ENCODE measurements at regions not wholly inside any gene's neighbourhood (a gene's known extent, or its start where the extent isn't known, plus 50 kb on each side); places are given as distances from the start of the nearest gene placed in this dataset.
"Not testable (repeated sequence)": the region's sequence is repeated elsewhere in the genome, so short reads cannot be mapped to it uniquely, and the experiment has no call there.

- DNase-seq (ENCODE audit: low spot score): no peak
These were observed 148.2 kb upstream of the CLEC14A start for GRCh38 chr14:38404100-38404541.

- no peak for DNase-seq (ENCODE audit: low spot score)
These were observed 144.9 kb upstream of the CLEC14A start for GRCh38 chr14:38400751-38401150.

- DNase-seq (ENCODE audit: low spot score): no peak
These were observed 143.8 kb upstream of the CLEC14A start for GRCh38 chr14:38399652-38400051.

- no peak for DNase-seq (ENCODE audit: low spot score)
These were observed 138.9 kb upstream of the CLEC14A start for GRCh38 chr14:38394767-38395166.

DNA sequence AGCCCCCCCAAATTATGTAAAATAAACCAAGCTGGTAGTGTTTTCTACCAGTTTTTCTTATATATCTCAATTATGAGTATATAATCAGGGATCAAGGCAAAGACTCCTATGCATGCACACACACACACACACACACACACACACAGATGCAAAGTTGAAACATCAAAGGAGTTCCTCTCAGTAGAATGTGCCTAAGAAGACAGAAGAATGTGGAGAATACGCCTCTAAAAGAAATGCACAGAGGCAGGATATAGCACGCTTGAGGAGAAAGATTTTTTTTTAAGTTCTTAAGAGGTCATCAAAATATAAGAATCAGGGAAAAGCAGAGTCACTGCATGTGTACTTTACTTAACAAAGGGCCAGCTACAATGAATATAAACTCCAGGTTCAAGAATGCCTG, 138.2 kb upstream of the CLEC14A start:
- no peak for DNase-seq (ENCODE audit: low spot score)

DNA sequence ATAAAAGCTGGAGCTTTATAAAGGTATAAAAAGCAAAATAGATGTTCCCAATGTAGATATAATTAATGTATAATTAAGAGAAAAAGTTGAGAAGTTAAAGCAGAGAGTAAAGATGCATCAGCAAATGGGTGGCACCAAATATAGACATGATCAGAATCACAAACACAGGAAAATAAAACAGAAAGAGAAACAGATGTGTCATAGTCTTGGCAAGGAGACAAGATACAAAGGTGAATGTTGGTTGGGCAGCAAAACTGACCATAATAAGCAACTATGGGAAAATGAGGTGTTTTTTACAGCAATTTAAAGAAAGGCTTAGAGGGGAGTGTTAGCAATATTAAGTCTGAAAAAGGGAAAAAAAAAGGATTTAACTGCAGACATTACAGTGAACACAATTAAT, 135.4 kb upstream of the CLEC14A start:
- no peak for DNase-seq (ENCODE audit: low spot score)

- DNase-seq (ENCODE audit: low spot score): no peak
These were observed 133.8 kb upstream of the CLEC14A start for GRCh38 chr14:38389681-38390080.

DNA sequence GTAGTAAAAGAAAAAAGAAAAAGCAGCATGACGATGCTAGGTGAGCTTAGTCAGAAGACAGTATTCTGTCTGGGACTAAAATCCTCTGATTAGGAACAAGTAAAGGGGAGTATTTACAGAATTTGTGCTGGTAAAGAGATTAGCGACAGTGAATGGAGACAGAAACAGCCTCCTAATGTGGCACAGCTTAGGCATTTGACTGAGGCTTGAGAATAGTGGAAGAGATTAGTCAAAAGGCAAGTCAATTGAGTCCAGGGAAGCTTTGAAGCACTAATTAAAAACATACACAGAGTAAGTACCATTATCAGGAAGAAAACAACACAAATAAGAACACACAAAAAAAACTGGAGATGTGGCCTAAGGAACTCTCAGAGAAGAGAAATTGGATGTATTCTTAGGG, 131.9 kb upstream of the CLEC14A start:
- no peak for DNase-seq (ENCODE audit: low spot score)

DNA sequence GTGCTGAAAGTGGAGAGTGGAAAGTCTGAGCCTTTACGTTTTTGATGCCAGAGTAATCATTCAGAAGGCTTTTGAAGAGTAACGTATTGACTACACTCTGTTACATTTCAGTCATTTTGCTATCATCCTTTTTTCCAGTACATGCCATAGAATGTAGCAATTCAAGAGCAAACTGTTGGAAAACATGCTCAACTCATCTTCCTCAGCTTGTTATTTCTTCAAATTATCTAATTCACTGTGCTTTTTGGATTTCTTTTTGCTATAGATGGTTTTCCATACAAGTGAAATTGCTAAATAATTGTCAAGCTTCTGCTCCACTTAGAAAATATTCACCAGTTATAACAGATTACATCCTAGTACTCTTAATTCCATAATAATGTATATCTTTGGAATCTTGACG, 129.9 kb upstream of the CLEC14A start:
- no peak for DNase-seq (ENCODE audit: low spot score)

DNA sequence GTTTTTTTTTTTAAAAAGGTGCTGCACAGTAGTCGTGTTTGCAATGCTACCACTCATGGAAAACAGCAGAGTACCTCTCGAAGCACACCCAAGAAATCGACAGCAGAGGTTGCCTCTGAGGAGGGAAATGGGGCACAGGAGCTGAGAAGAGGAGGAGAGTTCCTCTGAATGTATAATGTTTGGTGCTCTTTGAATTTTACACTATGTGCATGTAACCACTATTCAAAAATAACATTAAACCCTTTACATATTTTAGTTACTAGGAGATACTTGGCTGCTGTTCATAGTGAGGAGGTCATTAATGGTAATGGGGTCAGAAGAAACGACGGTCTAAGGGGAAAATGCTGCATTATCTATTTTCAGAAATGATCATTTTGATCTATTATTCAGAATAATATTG, 129.4 kb upstream of the CLEC14A start:
- DNase-seq (ENCODE audit: low spot score): no peak

GRCh38 chr14:38384741-38385140, 128.8 kb upstream of the CLEC14A start:
- DNase-seq (ENCODE audit: low spot score): no peak

GRCh38 chr14:38367922-38368321, 112.0 kb upstream of the CLEC14A start:
- no peak for DNase-seq (ENCODE audit: low spot score)

DNA sequence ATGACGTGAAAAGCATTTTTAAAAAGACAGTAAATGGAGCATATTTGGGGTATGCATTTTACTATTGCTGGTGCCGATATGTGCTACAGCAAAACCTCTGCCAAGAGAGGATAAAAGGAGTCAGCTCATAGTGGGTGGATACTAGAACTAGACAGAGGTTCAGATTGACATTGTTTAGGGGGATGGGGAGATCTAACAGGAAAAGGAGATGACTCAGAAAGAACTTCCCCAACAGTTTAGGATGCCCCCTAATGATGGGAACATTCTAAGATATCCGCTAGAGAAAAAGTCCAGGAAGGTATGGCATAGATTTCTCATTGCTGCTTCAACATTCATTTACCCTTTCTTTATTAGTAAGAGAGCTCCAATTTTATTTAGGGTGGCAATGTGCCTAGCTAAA, 110.5 kb upstream of the CLEC14A start:
- DNase-seq (ENCODE audit: low spot score): no peak

DNA sequence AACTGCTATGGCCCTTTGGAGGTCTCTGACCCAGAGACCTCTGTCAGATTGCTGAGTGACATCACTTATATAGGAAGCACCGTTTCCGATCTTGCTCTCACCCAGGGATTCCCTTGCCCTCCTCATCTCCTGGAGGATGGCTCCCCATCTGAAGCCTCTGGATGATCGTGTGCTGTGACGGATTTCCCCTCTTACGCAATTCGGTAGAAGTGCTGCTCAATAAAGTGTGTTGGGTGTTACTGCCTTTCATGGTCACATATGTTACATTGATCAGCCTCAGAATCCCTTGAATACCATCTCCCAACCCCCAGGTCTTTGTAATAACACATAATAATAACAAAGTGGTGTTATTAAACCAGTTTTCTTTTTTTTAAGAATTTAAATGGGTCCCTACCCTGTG, 107.3 kb upstream of the CLEC14A start:
- no peak for DNase-seq (ENCODE audit: low spot score)

DNA sequence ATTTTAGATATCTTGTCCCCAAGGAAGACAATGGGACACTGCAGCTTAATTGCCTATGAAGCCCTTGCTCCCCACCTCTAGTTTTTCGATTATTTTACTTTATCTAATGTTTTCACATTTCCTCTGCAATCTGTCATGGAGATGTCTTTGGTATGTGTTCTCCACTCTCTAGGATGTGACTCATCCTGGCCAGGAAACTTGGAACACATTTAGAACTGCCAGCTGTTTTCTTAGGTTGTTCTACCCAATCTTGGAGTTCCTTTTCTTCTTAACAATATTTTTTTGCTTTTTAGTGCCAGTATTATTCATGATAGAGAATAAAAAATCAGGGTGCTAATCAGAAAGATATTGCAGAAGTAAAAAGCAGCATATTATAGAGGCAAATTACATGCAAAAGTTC, 101.7 kb upstream of the CLEC14A start:
- DNase-seq (ENCODE audit: low spot score): no peak

DNA sequence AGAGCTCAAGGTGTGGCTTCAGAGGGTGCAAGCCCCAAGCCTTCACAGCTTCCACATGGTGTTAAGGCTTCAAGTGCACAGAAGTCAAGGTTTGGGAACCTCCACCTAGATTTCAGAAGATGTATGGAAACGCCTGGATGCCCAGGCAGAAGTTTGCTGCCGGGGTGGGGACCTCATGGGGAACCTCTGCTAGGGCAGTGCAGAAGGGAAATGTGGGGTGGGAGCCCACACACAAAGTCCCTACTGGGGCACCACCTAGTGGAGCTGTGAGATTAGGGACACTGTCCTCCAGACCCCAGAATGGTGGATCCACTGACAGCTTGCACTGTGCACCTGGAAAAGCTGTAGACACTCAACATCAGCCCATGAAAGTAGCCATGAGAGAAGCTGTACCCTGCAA, 99.6 kb upstream of the CLEC14A start:
- not testable (repeated sequence) for DNase-seq (ENCODE audit: low spot score)

GRCh38 chr14:38350102-38350501, 94.2 kb upstream of the CLEC14A start:
- no peak for DNase-seq (ENCODE audit: low spot score)

- DNase-seq (ENCODE audit: low spot score): no peak
These were observed 86.9 kb upstream of the CLEC14A start for GRCh38 chr14:38342803-38343202.

DNA sequence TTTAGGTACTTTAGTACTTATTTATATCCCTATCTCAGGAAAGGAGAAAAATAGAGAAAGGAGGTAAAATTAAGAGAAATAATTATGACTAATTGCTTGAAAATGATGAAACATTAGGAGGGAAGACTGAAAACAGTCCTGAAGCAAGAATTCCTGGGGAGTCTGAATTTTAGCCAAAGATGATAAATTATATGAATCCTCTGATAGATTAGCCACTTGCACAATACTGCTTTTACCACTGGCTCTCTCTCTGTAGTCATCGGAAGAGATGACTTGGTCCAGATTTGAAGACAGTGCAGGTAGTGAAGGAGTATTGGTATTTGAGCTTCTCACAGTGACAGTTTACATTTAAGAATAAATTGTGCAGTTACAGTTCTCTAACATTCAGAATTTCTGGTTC, 83.8 kb upstream of the CLEC14A start:
- DNase-seq (ENCODE audit: low spot score): no peak

DNA sequence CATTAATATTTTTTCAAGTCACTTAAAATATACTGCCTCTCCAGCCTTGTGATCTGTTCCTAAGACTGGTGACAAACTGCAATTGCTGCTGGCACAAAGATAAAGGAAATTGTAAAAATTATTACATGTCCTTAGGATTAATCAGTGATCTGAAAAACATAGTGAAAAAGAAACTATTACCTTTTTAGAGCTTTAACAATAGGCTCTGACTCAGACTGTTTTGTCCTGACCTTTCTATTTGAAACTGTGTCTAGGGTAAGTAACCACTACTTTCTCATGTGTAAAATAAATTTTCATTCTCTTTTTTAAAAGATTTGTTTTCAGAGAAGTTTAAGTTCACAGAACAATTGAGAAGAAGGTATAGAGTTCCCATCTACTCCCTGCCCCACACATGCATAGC, 80.4 kb upstream of the CLEC14A start:
- no peak for DNase-seq (ENCODE audit: low spot score)

GRCh38 chr14:38330275-38330674, 74.4 kb upstream of the CLEC14A start:
- DNase-seq (ENCODE audit: low spot score): no peak

DNA sequence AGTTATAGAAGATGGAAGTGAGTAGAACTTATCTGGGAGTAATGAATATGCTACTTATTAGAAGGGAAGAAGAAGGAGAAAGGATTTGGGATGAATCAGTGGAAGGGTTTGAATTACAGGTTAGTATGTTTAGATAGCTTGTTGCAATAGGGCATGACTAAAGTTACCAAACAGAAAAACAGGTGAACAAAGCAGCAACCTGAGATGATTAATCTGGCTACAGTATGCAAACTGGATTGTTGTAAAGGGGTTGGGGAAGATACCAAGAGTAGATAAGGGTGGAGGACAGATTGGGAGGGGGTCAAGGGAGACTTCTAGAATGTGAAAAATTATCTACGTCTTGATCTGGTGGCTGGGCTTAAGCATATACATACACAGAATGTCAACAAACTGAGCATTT, 73.4 kb upstream of the CLEC14A start:
- no peak for DNase-seq (ENCODE audit: low spot score)

DNA sequence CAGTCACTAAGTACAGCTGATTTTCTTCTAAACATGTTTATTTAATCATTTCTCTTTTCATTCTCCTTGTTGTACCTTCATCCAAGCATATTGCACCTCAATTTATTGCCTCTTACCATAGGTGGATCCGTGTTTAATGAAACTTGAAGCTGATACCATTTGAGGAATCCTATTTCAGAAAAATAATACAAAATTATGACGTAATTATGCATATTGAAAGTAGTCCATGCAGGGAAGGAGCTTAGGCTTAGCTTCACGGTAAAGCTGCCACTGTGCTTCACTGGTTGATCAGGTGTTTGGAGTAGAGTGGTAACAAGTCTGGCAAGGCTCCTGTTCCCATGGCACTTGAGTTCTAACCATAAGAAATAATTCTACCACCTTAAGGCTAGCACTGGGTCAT, 61.0 kb upstream of the CLEC14A start:
- DNase-seq (ENCODE audit: low spot score): no peak

DNA sequence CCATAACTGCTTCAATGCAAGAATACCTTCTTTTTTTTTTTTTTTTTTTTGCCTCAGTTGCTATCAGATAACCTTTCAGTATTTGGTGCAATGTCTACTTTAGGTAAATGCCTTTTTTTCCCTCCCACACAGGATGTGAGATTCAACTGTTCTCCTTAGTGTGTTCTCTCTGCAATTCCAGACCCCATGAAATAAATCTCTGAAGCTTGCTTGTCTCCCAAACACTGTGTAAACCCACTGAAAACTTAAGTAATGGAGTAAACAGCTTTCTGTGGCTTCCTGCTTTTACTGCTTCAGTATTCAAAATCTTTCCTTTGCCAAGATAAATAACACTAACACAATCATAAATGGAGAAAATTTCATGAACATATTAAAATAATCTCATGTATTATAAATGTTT, 55.8 kb upstream of the CLEC14A start:
- no peak for DNase-seq (ENCODE audit: low spot score)

DNA sequence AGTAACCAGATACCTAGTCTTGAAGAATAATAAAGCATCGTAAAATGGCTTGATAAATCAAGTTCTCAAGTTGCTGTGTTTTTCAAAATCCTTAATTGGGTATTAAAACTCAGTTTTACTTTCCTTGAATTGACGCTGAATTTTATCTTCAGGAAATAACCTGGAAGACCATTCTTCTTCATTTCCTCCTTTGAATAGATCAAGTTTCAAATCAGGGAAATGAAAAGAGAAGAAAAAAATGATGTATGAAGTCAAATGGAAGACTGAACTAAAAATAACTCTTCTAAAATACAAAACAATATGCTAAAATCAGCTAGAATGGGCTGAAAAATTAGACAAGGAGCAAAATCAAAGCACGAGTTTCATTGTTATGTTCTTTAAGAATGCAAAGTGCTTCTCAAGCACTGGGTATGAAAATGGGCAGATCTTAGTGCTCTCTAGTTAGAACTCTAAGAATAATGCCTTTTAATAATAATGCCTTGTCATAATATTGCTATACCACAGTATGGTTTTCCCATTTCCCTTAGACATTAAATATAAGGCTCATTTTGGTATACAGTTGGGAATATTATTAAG, 54.6 kb upstream of the CLEC14A start:
- no peak for DNase-seq (ENCODE audit: low spot score)

All from globus pallidus (tissue), 1 donor.